Spleen (tissue), 11 donors: ENCODE measurements at regions not wholly inside any gene's neighbourhood (a gene's known extent, or its start where the extent isn't known, plus 50 kb on each side); places are given as distances from the start of the nearest gene placed in this dataset.

Experiments used
- DNase-seq: peaks from one replicate; pipeline ENCODE4 v3.0.0-alpha.2; 2020
- H3K27ac ChIP-seq, 8 donors: fragments of 200-600 bp; sonication (generic) in 7 of 8; 1 replicate in 4 of 8; 2 replicates in 4 of 8; pipeline versions ENCODE4 v1.5.0 to v1.8.0; 2016 to 2021; ENCODE audit warnings: inconsistent platforms in 4 of 8, mild to moderate bottlenecking in 4 of 8, moderate library complexity in 1 of 8
- H3K27me3 ChIP-seq, 7 donors: fragments of 200-600 bp; sonication (generic) in 6 of 7; replicated peaks in 1 of 7; 1 replicate in 4 of 7; 2 replicates in 3 of 7; pipeline versions ENCODE4 v1.5.0 to v1.8.0; 2016 to 2021; ENCODE audit warnings: inconsistent platforms in 3 of 7, mild to moderate bottlenecking in 1 of 7
- H3K36me3 ChIP-seq, 6 donors: fragments of 200-600 bp; sonication (generic) in 5 of 6; 1 replicate in 4 of 6; 2 replicates in 2 of 6; pipeline versions ENCODE4 v1.5.0 to v1.8.0; 2016 to 2021; ENCODE audit warnings: inconsistent platforms in 2 of 6
- H3K4me1 ChIP-seq, 6 donors: fragments of 200-600 bp; sonication (generic) in 5 of 6; 1 replicate in 3 of 6; 2 replicates in 3 of 6; pipeline versions ENCODE4 v1.5.0 to v1.8.0; 2016 to 2021; ENCODE audit warnings: inconsistent platforms in 3 of 6
- H3K4me3 ChIP-seq, 8 donors: fragments of 200-600 bp; sonication (generic) in 7 of 8; 1 replicate in 4 of 8; 2 replicates in 4 of 8; pipeline versions ENCODE4 v1.5.0 to v1.8.0; 2016 to 2021; ENCODE audit warnings: inconsistent platforms in 4 of 8, mild to moderate bottlenecking in 4 of 8, moderate library complexity in 2 of 8
- H3K9me3 ChIP-seq, 8 donors: fragments of 200-600 bp; sonication (generic) in 7 of 8; 1 replicate in 4 of 8; 2 replicates in 4 of 8; pipeline versions ENCODE4 v1.5.0 to v1.8.0; 2016 to 2021; ENCODE audit warnings: inconsistent platforms in 4 of 8
- POLR2A ChIP-seq, 3 donors: fragments of 450-650 bp; IDR thresholded peaks; one replicate each; pipeline ENCODE4 v1.5.1; 2017; ENCODE audit warnings: antibody characterized with exemption in 3 of 3, mild to moderate bottlenecking in 1 of 3
- POLR2AphosphoS5 ChIP-seq, 3 donors: sonication (generic); formaldehyde crosslinking; IDR thresholded peaks; one replicate each; pipeline ENCODE4 v1.5.1; 2017; ENCODE audit warnings: antibody characterized with exemption in 3 of 3
- WGBS, 5 donors: extraction: QIAGEN DNeasy Blood & Tissue Kit in 3 of 5; methylation state at CpG; one replicate each; pipeline versions ENCODE4 v1.1.5 to v1.1.7; 2013 to 2018; 5-methylcytosine and 5-hydroxymethylcytosine counted together
- intact Hi-C: fragments of 100-400 bp; cut with DNase I; formaldehyde crosslinking; loops from one replicate; pipeline ENCODE4 v1.15.0; 2023; ENCODE audit warnings: low total_unique reads
- TF ChIP-seq, protein P1 (sequence below), 11 experiments: fragments of 200-600 bp in 7 of 11; fragments of 450-650 bp in 4 of 11; sonication (generic) in 4 of 11; IDR thresholded peaks in 8 of 11; conservative IDR thresholded peaks in 3 of 11; 1 replicate in 7 of 11; 2 replicates in 4 of 11; pipeline versions ENCODE4 v1.4.0 to v1.8.0; 2016 to 2021; ENCODE audit warnings: antibody characterized with exemption in 11 of 11, inconsistent platforms in 4 of 11, mild to moderate bottlenecking in 1 of 11
- donor health status: healthy with polysubstance abuse.
- donor health status: DM: no; HTN: no; CAD: no; lungs with moderate emphysema.
- donor health status: DM: no; HTN: no; CAD: no.
- donor health status: Bipolar disorder and iron deficiency.
- donor health status: healthy.
- donor health status: DM: no; HTN: no; CAD: no.
- donor health status: DM: yes; HTN: yes; CAD: no.

DNA sequence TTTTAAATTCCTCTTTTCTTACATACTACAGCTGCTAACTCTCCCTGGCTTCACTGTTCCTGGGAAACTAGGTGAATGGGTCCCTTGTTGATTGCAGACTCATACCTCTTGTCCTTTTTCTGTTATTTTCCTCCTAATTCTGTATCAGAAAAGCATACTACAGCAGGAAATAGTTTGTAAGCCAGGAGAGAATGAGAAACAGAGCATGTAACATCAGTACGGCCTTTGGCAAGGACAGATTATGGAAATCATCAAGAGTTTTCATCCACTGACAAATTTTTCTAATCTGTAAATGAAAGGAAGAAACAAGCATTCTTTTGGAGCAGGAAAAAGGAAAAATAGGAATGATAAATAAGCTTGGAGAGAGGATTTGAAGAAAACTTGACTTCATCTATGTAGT lies 239.2 kb downstream of the ANTXR2 start:
- H3K27ac ChIP-seq: no peak overlapping the region
- TF ChIP-seq POLR2AphosphoS5 (IDR thresholded peaks at IDR 0.05) (no peak), POLR2A (IDR thresholded peaks at IDR 0.05) (no peak)
- TF ChIP-seq, protein P1, sequence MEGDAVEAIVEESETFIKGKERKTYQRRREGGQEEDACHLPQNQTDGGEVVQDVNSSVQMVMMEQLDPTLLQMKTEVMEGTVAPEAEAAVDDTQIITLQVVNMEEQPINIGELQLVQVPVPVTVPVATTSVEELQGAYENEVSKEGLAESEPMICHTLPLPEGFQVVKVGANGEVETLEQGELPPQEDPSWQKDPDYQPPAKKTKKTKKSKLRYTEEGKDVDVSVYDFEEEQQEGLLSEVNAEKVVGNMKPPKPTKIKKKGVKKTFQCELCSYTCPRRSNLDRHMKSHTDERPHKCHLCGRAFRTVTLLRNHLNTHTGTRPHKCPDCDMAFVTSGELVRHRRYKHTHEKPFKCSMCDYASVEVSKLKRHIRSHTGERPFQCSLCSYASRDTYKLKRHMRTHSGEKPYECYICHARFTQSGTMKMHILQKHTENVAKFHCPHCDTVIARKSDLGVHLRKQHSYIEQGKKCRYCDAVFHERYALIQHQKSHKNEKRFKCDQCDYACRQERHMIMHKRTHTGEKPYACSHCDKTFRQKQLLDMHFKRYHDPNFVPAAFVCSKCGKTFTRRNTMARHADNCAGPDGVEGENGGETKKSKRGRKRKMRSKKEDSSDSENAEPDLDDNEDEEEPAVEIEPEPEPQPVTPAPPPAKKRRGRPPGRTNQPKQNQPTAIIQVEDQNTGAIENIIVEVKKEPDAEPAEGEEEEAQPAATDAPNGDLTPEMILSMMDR (IDR thresholded peaks at IDR 0.05 in 8 of 11, conservative IDR thresholded peaks at IDR 0.05 in 3 of 11): no peak
- H3K4me1 ChIP-seq: no peaks in the 10 kb centered on the region
- H3K9me3 ChIP-seq: peaks cover 0 to 17% (median 9%) of the 10 kb centered on the region in 8 donors
- no peak overlapping the region for H3K4me3 ChIP-seq
- intact Hi-C loops: no loop called here
- no peaks in the 10 kb centered on the region for H3K27me3 ChIP-seq
- WGBS, 5 donors: 57 to 81% (median 71%) methylated on average over 1 of the region's 1 CpG
- no peaks in the 10 kb centered on the region for H3K36me3 ChIP-seq
- no peak for DNase-seq

DNA sequence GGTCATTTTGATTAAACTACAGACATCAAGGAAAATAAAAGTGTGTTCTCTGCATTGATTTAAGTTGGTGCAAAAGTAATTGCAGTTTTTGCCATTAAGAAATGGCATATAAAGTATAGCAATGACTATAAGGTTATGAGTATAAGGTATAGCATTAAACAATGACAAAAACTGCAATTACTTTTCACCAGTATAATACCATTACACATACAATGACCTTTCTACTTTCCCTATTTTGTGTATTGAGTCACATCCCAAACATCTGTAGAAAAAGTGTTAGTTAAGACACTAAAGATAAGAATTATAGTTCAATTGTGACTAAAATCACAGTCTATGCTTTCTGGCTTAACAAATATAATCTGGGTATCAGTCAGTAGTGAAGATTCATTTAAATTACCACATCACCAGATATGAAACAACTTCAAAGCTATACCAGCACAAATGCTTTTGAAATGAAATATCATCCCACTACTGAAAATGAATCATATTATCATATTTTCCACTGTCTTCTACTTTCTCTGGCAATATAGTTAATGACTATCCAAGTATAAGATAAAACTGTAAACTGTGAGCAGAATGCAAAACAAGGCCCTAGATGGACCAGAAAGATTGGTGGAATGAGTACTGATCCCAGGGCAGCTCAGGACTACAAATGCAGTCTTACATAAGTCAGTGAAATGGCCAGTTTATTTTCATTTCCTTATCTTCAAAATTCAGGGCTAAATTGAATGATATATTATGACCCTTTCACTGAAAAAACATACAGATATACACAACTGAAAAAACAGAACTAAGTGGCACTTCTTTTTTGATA lies 241.1 kb downstream of the ANTXR2 start:
- Histone ChIP-seq H3K4me1 (no peaks in the 10 kb centered on the region), H3K4me3 (no peak overlapping the region), H3K27ac (no peak overlapping the region), H3K36me3 (no peaks in the 10 kb centered on the region), H3K9me3 (peaks cover 0 to 4% (median 1%) of the 10 kb centered on the region in 8 donors), H3K27me3 (no peaks in the 10 kb centered on the region)
- intact Hi-C loops: no loop called here
- TF ChIP-seq POLR2A (IDR thresholded peaks at IDR 0.05) (no peak), POLR2AphosphoS5 (IDR thresholded peaks at IDR 0.05) (no peak)
- TF ChIP-seq, protein P1 (IDR thresholded peaks at IDR 0.05 in 8 of 11, conservative IDR thresholded peaks at IDR 0.05 in 3 of 11): no peak
- DNase-seq: no peak

DNA sequence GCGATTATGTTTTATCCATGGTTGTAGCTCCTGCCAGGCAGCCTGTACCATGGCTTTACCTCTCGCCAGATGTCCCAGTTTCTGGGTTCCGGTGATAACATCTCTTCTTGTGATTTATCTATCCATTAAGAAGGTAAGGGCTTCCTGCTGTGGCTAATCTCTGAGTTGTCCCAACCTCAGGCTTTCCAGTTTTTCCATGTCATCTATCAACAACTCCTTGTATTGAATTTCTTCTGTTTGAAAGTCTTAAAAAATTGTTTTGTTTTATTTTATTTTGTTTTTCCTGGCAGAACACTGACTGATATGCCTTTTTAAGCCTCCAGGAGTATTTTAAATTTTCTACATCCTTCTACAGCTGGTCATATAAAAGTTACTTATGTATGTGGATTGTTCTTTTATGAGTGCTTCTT lies 241.9 kb downstream of the ANTXR2 start:
- Histone ChIP-seq H3K9me3 (no peaks in the 10 kb centered on the region), H3K36me3 (no peaks in the 10 kb centered on the region), H3K4me1 (no peaks in the 10 kb centered on the region), H3K4me3 (no peak overlapping the region), H3K27ac (no peak overlapping the region), H3K27me3 (no peaks in the 10 kb centered on the region)
- TF ChIP-seq POLR2A (IDR thresholded peaks at IDR 0.05) (no peak), POLR2AphosphoS5 (IDR thresholded peaks at IDR 0.05) (no peak)
- TF ChIP-seq, protein P1 (IDR thresholded peaks at IDR 0.05 in 8 of 11, conservative IDR thresholded peaks at IDR 0.05 in 3 of 11): no peak
- intact Hi-C loops: no loop called here
- WGBS, 5 donors: 56 to 60% (median 59%) methylated on average over 3 of the region's 3 CpGs
- no peak for DNase-seq

DNA sequence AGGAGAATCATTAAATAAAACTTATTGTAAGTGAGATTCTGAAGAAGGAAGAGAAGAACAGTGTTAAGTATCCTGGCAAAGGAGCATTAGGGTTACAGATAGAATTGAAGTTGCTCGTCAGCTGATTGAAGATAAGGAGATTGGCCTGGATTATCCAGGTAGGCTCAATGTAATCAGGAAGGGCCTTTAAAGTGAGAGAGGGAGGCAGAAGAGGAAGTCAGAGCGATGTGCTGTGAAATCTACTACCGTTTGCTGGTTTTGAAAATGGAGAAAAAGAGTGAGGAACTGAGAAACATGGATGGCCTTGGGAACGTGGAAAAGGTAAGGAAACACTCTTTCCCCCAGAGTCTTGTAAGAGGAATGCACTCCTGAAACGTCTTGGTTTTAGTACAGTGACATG lies 245.7 kb downstream of the ANTXR2 start:
- Histone ChIP-seq H3K9me3 (no peaks in the 10 kb centered on the region), H3K4me3 (no peak overlapping the region), H3K4me1 (no peaks in the 10 kb centered on the region), H3K36me3 (no peaks in the 10 kb centered on the region), H3K27me3 (no peaks in the 10 kb centered on the region), H3K27ac (no peak overlapping the region)
- no peak for TF ChIP-seq POLR2AphosphoS5 (IDR thresholded peaks at IDR 0.05)
- TF ChIP-seq, protein P1 (IDR thresholded peaks at IDR 0.05 in 8 of 11, conservative IDR thresholded peaks at IDR 0.05 in 3 of 11): no peak
- TF ChIP-seq POLR2A (IDR thresholded peaks at IDR 0.05): no peak
- DNase-seq: no peak
- intact Hi-C loops: no loop called here
- WGBS, 5 donors: 53 to 64% (median 56%) methylated on average over 5 of the region's 5 CpGs
